HUES6 (cell line): ENCODE measurements at regions not wholly inside any gene's neighbourhood (a gene's known extent, or its start where the extent isn't known, plus 50 kb on each side); places are given as distances from the start of the nearest gene placed in this dataset.

Source experiments
- H3K27ac ChIP-seq: 2 replicates; pipeline ENCODE4 v1.7.0; 2013; ENCODE audit warnings: low read depth, mild to moderate bottlenecking, low read length, inconsistent platforms
- H3K27me3 ChIP-seq: 2 replicates; pipeline ENCODE4 v1.6.1; 2013; ENCODE audit warnings: low read length; ENCODE audit not compliant: control insufficient read depth, insufficient read depth
- H3K36me3 ChIP-seq: 2 replicates; pipeline ENCODE4 v1.6.1; 2013; ENCODE audit warnings: low read length; ENCODE audit not compliant: control insufficient read depth, insufficient read depth
- H3K4me1 ChIP-seq: 2 replicates; pipeline ENCODE4 v1.6.1; 2013; ENCODE audit warnings: low read length; ENCODE audit not compliant: control insufficient read depth, insufficient read depth
- H3K4me3 ChIP-seq: 2 replicates; pipeline ENCODE4 v1.5.1; 2013; ENCODE audit warnings: low read depth, low read length
- H3K9ac ChIP-seq: one replicate; pipeline ENCODE4 v1.6.1; 2013; ENCODE audit warnings: mild to moderate bottlenecking, low read length
- H3K9me3 ChIP-seq: 2 replicates; pipeline ENCODE4 v1.6.1; 2013; ENCODE audit warnings: low read depth, low read length; ENCODE audit not compliant: control insufficient read depth, insufficient read depth

DNA sequence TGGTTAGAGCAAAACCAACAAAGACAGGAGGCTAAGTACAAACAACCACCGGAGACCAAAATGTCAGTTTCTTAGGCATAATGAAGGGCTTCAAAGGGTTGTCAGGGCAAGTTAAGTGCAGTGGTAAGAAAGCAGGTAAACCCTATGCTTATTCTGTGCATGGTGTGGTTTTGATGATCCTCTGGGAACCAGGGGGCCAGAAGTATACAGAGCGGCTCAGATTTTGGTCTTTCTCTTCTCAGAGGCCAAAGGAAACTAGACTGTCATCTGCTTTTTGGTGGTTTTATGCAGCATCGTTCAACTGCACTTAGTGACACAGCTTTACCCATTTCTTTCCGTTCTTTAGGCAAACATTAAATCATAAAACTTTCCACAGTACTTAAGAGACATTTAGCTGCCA lies 332.7 kb upstream of the CELF2 start:
- Histone ChIP-seq H3K9me3 (peaks cover 8% of the 10 kb centered on the region; the same call in 1 of the 2 replicates), H3K4me3 (no peak overlapping the region), H3K27me3 (no peaks in the 10 kb centered on the region), H3K9ac (no peak overlapping the region), H3K36me3 (no peaks in the 10 kb centered on the region), H3K4me1 (no peaks in the 10 kb centered on the region; the same call in 1 of the 2 replicates), H3K27ac (no peak overlapping the region)

DNA sequence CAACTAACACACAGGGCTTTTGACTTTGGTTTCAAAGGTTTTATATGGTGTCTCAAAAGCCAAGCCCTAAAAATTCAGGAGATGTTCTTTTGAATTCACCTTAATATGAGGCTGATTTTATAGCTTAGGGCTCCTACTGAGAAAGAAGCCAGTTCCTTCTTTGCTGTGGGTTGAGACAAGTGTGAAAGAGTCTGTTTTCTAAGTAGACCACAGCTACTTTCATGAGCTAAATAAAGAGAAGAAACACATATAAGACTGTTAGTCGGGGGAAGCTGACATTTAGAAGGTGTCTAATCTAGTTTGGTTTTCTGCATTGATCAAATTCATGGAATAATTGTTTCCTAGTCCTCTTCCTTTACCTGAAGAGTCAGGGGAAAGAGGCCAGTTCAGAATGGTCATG lies 332.1 kb upstream of the CELF2 start:
- Histone ChIP-seq H3K27ac (no peak overlapping the region), H3K9ac (no peak overlapping the region), H3K9me3 (peaks cover 11% of the 10 kb centered on the region; the same call in 1 of the 2 replicates), H3K4me3 (no peak overlapping the region), H3K36me3 (no peaks in the 10 kb centered on the region), H3K27me3 (no peaks in the 10 kb centered on the region), H3K4me1 (no peaks in the 10 kb centered on the region; the same call in 1 of the 2 replicates)

DNA sequence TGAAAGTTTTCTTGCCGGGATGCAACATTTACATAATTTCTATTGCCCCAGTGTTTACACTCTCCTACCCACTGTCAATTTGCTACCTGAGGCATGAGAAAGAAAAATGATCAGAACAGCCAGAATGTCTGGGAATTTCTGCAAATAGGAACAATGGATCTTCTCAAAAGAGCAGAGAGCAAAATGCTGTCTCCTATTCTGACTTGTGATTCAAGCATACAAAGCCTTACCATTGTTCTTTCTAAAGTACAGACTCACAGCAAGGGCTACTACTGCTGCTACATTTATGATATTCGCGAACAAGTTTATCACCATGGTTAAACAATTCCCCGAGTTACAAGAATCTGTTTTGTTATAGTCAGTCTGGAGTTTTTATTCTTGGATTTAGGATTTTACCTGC lies 329.9 kb upstream of the CELF2 start:
- Histone ChIP-seq H3K27me3 (no peaks in the 10 kb centered on the region), H3K4me1 (no peaks in the 10 kb centered on the region; the same call in 1 of the 2 replicates), H3K4me3 (no peak overlapping the region), H3K36me3 (no peaks in the 10 kb centered on the region), H3K27ac (no peak overlapping the region), H3K9me3 (peaks cover 11% of the 10 kb centered on the region; the same call in 1 of the 2 replicates), H3K9ac (no peak overlapping the region)

GRCh38 chr10:10699427-10699826 lies 318.2 kb upstream of the CELF2 start:
- Histone ChIP-seq H3K27me3 (no peaks in the 10 kb centered on the region), H3K4me3 (no peak overlapping the region), H3K9ac (no peak overlapping the region), H3K36me3 (no peaks in the 10 kb centered on the region), H3K4me1 (peaks cover 8% of the 10 kb centered on the region; the same call in 1 of the 2 replicates), H3K27ac (no peak overlapping the region), H3K9me3 (0 out of 2 replicates have a peak, but pooled peaks cover 3% of the 10 kb centered on the region)

GRCh38 chr10:10701084-10701611 lies 316.5 kb upstream of the CELF2 start:
- 0 out of 2 replicates have a peak, but pooled peaks cover 3% of the 10 kb centered on the region for H3K9me3 ChIP-seq
- H3K27me3 ChIP-seq, result no peaks in the 10 kb centered on the region
- no peak overlapping the region for H3K27ac ChIP-seq
- H3K4me3 ChIP-seq, result no peak overlapping the region
- H3K4me1 ChIP-seq, result peaks cover 8% of the 10 kb centered on the region; the same call in 1 of the 2 replicates
- H3K36me3 ChIP-seq, result no peaks in the 10 kb centered on the region
- H3K9ac ChIP-seq, result no peak overlapping the region

- Histone ChIP-seq H3K4me3 (no peak overlapping the region), H3K27me3 (no peaks in the 10 kb centered on the region), H3K27ac (no peak overlapping the region), H3K36me3 (no peaks in the 10 kb centered on the region), H3K9ac (no peak overlapping the region), H3K9me3 (no peaks in the 10 kb centered on the region), H3K4me1 (peaks cover 8% of the 10 kb centered on the region; the same call in 1 of the 2 replicates)
Measured at GRCh38 chr10:10702211-10702610, 315.5 kb upstream of the CELF2 start.

DNA sequence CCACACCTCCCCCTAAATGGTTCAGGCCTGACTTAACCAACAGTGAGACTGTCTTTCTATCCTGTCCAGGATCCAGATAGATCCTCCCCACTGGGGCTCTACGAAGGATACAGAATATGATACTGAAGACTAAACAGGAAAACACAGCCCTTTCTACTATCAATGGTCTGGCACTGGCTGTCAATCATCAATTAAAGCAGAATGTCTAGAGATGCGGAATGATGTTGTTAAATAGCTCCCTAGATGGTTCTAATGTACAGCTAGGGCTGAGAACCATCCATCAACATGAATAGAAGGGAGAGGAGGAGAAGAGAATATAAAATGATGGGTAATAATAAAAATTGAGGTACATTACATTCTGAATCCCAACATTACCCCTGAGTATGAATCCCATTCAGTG lies 314.3 kb upstream of the CELF2 start:
- Histone ChIP-seq H3K4me1 (no peaks in the 10 kb centered on the region), H3K9me3 (no peaks in the 10 kb centered on the region), H3K9ac (no peak overlapping the region), H3K4me3 (no peak overlapping the region), H3K27me3 (no peaks in the 10 kb centered on the region), H3K27ac (no peak overlapping the region), H3K36me3 (no peaks in the 10 kb centered on the region)

DNA sequence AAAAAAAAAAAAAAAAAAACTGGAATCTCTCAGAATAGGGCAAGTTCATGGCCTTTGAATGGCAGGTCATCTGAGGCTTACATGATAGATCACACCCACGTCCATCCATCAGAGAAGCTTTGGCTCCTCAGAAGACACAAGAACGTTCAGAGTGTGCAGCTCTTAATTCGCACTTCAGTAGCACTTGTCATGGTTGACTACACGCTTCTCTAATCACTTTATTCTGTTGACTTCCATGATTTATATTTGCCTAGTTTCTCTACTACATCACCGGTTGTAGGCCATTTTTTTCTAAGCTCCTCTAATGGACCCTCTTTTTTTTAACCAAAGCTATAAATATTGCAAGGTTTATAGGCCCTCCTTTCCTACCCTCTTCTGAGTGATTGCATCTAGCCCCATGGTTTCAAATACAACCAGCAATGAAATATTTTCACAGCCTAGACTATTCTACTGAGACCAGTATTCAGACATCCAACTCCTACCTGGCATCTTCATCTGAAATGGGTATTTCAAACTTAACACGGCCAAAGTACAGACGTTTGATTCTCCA lies 305.4 kb upstream of the CELF2 start:
- no peak overlapping the region for H3K4me3 ChIP-seq
- no peak overlapping the region for H3K9ac ChIP-seq
- no peak overlapping the region for H3K27ac ChIP-seq
- H3K36me3 ChIP-seq, result no peaks in the 10 kb centered on the region
- H3K4me1 ChIP-seq, result no peaks in the 10 kb centered on the region
- H3K9me3 ChIP-seq, result no peaks in the 10 kb centered on the region
- no peaks in the 10 kb centered on the region for H3K27me3 ChIP-seq

GRCh38 chr10:10714327-10714726 lies 303.3 kb upstream of the CELF2 start:
- no peak overlapping the region for H3K9ac ChIP-seq
- H3K27ac ChIP-seq, result no peak overlapping the region
- H3K9me3 ChIP-seq, result no peaks in the 10 kb centered on the region
- H3K4me3 ChIP-seq, result no peak overlapping the region
- no peaks in the 10 kb centered on the region for H3K36me3 ChIP-seq
- no peaks in the 10 kb centered on the region for H3K27me3 ChIP-seq
- H3K4me1 ChIP-seq, result no peaks in the 10 kb centered on the region

DNA sequence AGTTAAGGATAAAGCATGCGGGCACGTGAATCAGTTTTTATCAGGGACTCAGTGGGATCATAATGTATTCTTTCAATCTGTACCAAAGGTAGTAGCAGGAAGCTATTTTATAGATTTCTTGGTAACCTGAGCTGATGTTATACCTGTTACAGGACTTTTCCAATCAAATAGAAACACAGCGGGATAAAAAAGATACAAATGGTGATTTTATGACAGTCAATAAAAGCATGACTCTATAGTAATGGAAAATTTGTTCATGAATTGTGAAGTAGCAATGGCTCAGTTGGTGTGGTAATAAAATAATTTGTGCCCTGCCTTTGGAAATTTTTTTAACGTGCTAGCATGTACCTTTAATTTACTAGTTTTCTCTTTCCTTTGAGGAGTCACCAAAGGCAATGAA lies 300.7 kb upstream of the CELF2 start:
- Histone ChIP-seq H3K4me1 (no peaks in the 10 kb centered on the region), H3K27ac (no peak overlapping the region), H3K27me3 (no peaks in the 10 kb centered on the region), H3K9me3 (no peaks in the 10 kb centered on the region), H3K4me3 (no peak overlapping the region), H3K36me3 (no peaks in the 10 kb centered on the region), H3K9ac (no peak overlapping the region)

DNA sequence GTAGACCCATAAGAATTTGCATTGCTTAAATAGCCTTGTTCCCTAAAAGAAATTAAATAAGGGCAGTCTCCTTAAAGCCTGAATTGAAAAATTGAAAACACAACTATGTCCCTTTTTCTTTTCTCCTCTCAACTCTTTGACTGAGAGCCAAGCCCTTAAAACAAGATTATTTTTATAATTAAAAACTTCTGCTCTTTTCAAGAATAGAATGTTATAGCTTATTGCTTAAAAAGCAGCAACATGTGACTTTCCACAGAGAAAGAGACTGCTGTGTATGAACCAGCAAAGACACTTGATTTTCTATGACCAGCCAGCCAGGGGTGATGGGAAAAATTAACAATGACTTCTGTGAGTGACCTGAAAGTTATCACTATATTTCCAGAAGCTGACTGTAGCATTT lies 295.2 kb upstream of the CELF2 start:
- Histone ChIP-seq H3K9ac (no peak overlapping the region), H3K4me1 (no peaks in the 10 kb centered on the region), H3K9me3 (no peaks in the 10 kb centered on the region), H3K4me3 (no peak overlapping the region), H3K27me3 (no peaks in the 10 kb centered on the region), H3K36me3 (no peaks in the 10 kb centered on the region), H3K27ac (no peak overlapping the region)
